K562 (cell line): ENCODE measurements at regions not wholly inside any gene's neighbourhood (a gene's known extent, or its start where the extent isn't known, plus 50 kb on each side); places are given as distances from the start of the nearest gene placed in this dataset.

Experiments
- ATAC-seq: fragments of 200-7000 bp; cut with Tn5 transposase; 3 replicates; pipeline ENCODE4 v1.9.1; 2020; ENCODE audit warnings: moderate library complexity
- BruUV-seq: library from RNA; stranded (reverse); fragments of 400-500 nt; replicated peaks from 2 replicates; lab custom pipeline; 2021; lab: Mats Ljungman, UMichigan
- CTCF ChIA-PET: fragments of 300-600 bp; formaldehyde crosslinking; extraction: SDS; loops from one replicate; lab custom pipeline; 2021; ENCODE audit warnings: low intra/inter-chr PET ratio; lab: Yijun Ruan, JAX
- POLR2A ChIA-PET: fragments of 300-600, 350-650 bp; sonication (Branson Sonifier 250); formaldehyde crosslinking; extraction: SDS; loops from one replicate; lab custom pipeline; 2021; ENCODE audit warnings: antibody characterized with exemption, inconsistent platforms; lab: Yijun Ruan, JAX
- DNase-seq, 4 experiments: peaks; one replicate each; pipeline versions ENCODE4 v3.0.0 to v3.0.0-alpha.2; 2011 to 2018; ENCODE audit warnings: low spot score in 3 of 4, mixed read lengths in 3 of 4; ENCODE audit errors: extremely low read depth in 1 of 4
- FAIRE-seq: peaks from 2 replicates; lab custom pipeline; 2011; peaks lifted over from hg19 to GRCh38; lab: Jason Lieb, UNC
- H2AFZ ChIP-seq: 2 replicates; pipeline ENCODE4 v1.6.0; 2011; ENCODE audit warnings: low read depth, low read length, control low read depth, inconsistent platforms
- H3K27ac ChIP-seq: fragments of 200-600 bp; 3 replicates; pipeline ENCODE4 v1.8.0; 2011; ENCODE audit warnings: low read depth, mild to moderate bottlenecking, control low read depth, inconsistent platforms, low read length, moderate library complexity, mixed read lengths; ENCODE audit errors: extremely low read depth
- H3K27me3 ChIP-seq, 2 experiments: fragments of 300-600 bp in 1 of 2; 2 replicates in 1 of 2; 3 replicates in 1 of 2; pipeline versions ENCODE4 v1.6.0 to v1.8.0; 2011; ENCODE audit warnings: inconsistent platforms in 2 of 2, low read length in 2 of 2, mild to moderate bottlenecking in 1 of 2, mixed read lengths in 1 of 2, moderate library complexity in 1 of 2; ENCODE audit not compliant: control insufficient read depth in 2 of 2, insufficient read depth in 2 of 2
- H3K36me3 ChIP-seq: fragments of 300-600 bp; 3 replicates; pipeline ENCODE4 v1.8.0; 2011; ENCODE audit warnings: mild to moderate bottlenecking, low read length, inconsistent platforms; ENCODE audit not compliant: control insufficient read depth, insufficient read depth
- H3K4me1 ChIP-seq, 2 experiments: fragments of 200-600 bp in 1 of 2; replicated peaks in 1 of 2; 2 replicates in 1 of 2; 3 replicates in 1 of 2; pipeline versions ENCODE4 v1.5.1 to v1.8.0; 2011; ENCODE audit warnings: inconsistent platforms in 2 of 2, low read length in 2 of 2, mild to moderate bottlenecking in 1 of 2, mixed read lengths in 1 of 2, moderate library complexity in 1 of 2; ENCODE audit not compliant: control insufficient read depth in 2 of 2, insufficient read depth in 2 of 2
- H3K4me2 ChIP-seq: 2 replicates; pipeline ENCODE4 v1.6.1; 2011; ENCODE audit warnings: low read length, control low read depth, inconsistent platforms, mixed read lengths; ENCODE audit not compliant: insufficient read depth
- H3K4me3 ChIP-seq: fragments of 200-600 bp; sonication (generic), shearing (Covaris generic); 2 replicates; pipeline ENCODE4 v1.5.1; 2016; ENCODE audit warnings: control low read depth, inconsistent platforms
- H3K79me2 ChIP-seq: fragments of 200-600 bp; 3 replicates; pipeline ENCODE4 v1.8.0; 2011; ENCODE audit warnings: low read length, inconsistent platforms; ENCODE audit not compliant: control insufficient read depth, insufficient read depth
- H3K9ac ChIP-seq, 2 experiments: 2 replicates each; pipeline versions ENCODE4 v1.6.0 to v1.6.1; 2011; ENCODE audit warnings: low read depth in 2 of 2, low read length in 2 of 2, control low read depth in 1 of 2, inconsistent platforms in 1 of 2, mild to moderate bottlenecking in 1 of 2, mixed read lengths in 1 of 2; ENCODE audit not compliant: insufficient read depth in 1 of 2
- H3K9me1 ChIP-seq: one replicate; pipeline ENCODE4 v1.6.0; 2011; ENCODE audit warnings: inconsistent platforms, mild to moderate bottlenecking, low read length, moderate library complexity; ENCODE audit not compliant: control insufficient read depth, insufficient read depth
- H3K9me3 ChIP-seq: replicated peaks from 2 replicates; pipeline ENCODE4 v1.5.1; 2011; ENCODE audit warnings: low read depth, low read length, inconsistent platforms; ENCODE audit not compliant: control insufficient read depth, insufficient read depth
- H4K20me1 ChIP-seq: replicated peaks from 2 replicates; pipeline ENCODE4 v1.6.1; 2011; ENCODE audit warnings: low read length, inconsistent platforms, mixed read lengths; ENCODE audit not compliant: control insufficient read depth, insufficient read depth
- CBX1 ChIP-seq: sonication (generic); IDR thresholded peaks from 2 replicates; pipeline ENCODE4 v1.6.1; 2016; ENCODE audit warnings: antibody characterized with exemption, low read depth, mild to moderate bottlenecking
- CHD2 ChIP-seq: IDR thresholded peaks from 2 replicates; pipeline ENCODE4 v1.6.1; 2011; ENCODE audit warnings: low read depth, low read length
- CREM ChIP-seq: IDR thresholded peaks from 2 replicates; pipeline ENCODE4 v1.6.1; 2014; ENCODE audit warnings: antibody characterized with exemption, low read depth
- E2F5 ChIP-seq: sonication (generic); formaldehyde crosslinking; IDR thresholded peaks from 2 replicates; pipeline ENCODE4 v1.8.0; 2022; ENCODE audit warnings: mild to moderate bottlenecking, missing genetic modification reagents
- HSF4 ChIP-seq: fragments of 250-450 bp; sonication (Bioruptor Pico); IDR thresholded peaks from 2 replicates; pipeline ENCODE4 v2.1.2; 2022; ENCODE audit warnings: mild to moderate bottlenecking, moderate library complexity, borderline replicate concordance
- SIRT6 ChIP-seq: IDR thresholded peaks from one replicate; pipeline ENCODE4 v1.6.1; 2012; ENCODE audit warnings: low read depth, mild to moderate bottlenecking, control low read depth, inconsistent platforms, low read length, moderate library complexity
- ZNF263 ChIP-seq: sonication (generic); formaldehyde crosslinking; IDR thresholded peaks from 2 replicates; pipeline ENCODE4 v1.8.0; 2022; ENCODE audit warnings: mild to moderate bottlenecking, missing genetic modification reagents, borderline replicate concordance
- WGBS: fragments of 100-300 bp; shearing (Covaris generic); methylation state at CpG from one replicate; pipeline ENCODE4 v1.1.6; 2016; ENCODE audit warnings: low coverage, mixed read lengths; ENCODE audit not compliant: insufficient coverage; ENCODE audit errors: missing lambda C conversion rate; 5-methylcytosine and 5-hydroxymethylcytosine counted together
- in situ Hi-C: fragments of 300-500 bp; cut with MboI; formaldehyde crosslinking; loops from 4 replicates; pipeline ENCODE4 v1.15.0; 2018; ENCODE audit warnings: inconsistent platforms, mixed read lengths
- intact Hi-C: fragments of 100-400 bp; cut with micrococcal nuclease; formaldehyde crosslinking; loops from 2 replicates; pipeline ENCODE4 v1.14.2; 2022
- TF ChIP-seq, protein P1 (sequence below): fragments of 450-650 bp; formaldehyde crosslinking; IDR thresholded peaks from 2 replicates; pipeline ENCODE4 v1.4.0; 2020; ENCODE audit warnings: mild to moderate bottlenecking, moderate library complexity

DNA sequence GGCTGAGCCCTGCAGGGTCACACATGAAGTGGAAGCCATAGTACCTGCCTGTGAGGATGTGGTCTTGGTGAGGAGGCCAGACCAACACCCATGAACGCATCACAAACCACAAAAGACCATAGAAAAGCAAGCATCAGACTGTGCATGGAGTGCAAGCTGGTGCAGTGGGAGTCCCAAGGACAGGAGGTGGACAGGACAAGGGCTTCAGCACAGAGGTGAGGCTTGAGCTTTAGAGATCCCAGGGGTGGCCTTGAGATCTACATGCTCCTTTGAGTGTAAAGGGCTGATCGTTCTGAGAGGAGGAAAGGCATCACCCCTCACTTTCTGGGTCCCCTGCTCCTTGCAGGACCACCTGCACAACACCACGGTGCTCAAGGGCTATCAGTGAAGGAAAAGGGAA lies 111.9 kb upstream of the F3 start (continued):
- TF ChIP-seq E2F5 (CRISPR knock-in tag) = no peak
- TF ChIP-seq, protein P1, sequence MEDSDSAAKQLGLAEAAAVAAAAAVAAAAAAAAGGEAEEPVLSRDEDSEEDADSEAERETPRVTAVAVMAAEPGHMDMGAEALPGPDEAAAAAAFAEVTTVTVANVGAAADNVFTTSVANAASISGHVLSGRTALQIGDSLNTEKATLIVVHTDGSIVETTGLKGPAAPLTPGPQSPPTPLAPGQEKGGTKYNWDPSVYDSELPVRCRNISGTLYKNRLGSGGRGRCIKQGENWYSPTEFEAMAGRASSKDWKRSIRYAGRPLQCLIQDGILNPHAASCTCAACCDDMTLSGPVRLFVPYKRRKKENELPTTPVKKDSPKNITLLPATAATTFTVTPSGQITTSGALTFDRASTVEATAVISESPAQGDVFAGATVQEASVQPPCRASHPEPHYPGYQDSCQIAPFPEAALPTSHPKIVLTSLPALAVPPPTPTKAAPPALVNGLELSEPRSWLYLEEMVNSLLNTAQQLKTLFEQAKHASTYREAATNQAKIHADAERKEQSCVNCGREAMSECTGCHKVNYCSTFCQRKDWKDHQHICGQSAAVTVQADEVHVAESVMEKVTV (CRISPR knock-in tag) = no peak
- no peak for TF ChIP-seq CBX1
- no peak for TF ChIP-seq CREM
- TF ChIP-seq, all 486 proteins: peak for 0

GRCh38 chr1:94651076-94651475 lies 109.5 kb upstream of the F3 start:
- H3K27ac ChIP-seq = no peak overlapping the region
- H3K4me3 ChIP-seq = no peak overlapping the region
- no peak for DNase-seq
- ChIA-PET POLR2A (interaction anchor here (0.6 kb wide), 1 partner anchor 64 kb away, joined by 4 read pairs; no protein-coding TSS in a partner anchor), CTCF (no interaction called here)
- no peaks in the 10 kb centered on the region for H3K9me3 ChIP-seq
- WGBS = 3% methylated on average over 2 of the region's 2 CpGs
- no peak overlapping the region for H3K9ac ChIP-seq
- intact Hi-C loops (no loop called here), in situ Hi-C loops (no loop called here)
- no peak for TF ChIP-seq CHD2
- TF ChIP-seq HSF4 (CRISPR knock-in tag) = no peak
- no peak for TF ChIP-seq ZNF263 (CRISPR knock-in tag)
- TF ChIP-seq SIRT6 = no peak
- H3K9me1 ChIP-seq = no peaks in the 10 kb centered on the region
- no peak overlapping the region for H2AFZ ChIP-seq
- no peaks in the 10 kb centered on the region for H3K79me2 ChIP-seq
- no peaks in the 10 kb centered on the region for H4K20me1 ChIP-seq
- H3K36me3 ChIP-seq = no peaks in the 10 kb centered on the region
- FAIRE-seq = no peak
- H3K27me3 ChIP-seq = peaks cover 0 to 8% of the 10 kb centered on the region in 2 experiments; a peak in 2 of 5 replicates
- H3K4me1 ChIP-seq = peaks cover 0 to 11% of the 10 kb centered on the region in 2 experiments; a peak in 2 of 5 replicates
- ATAC-seq = no peak
- no peak overlapping the region for H3K4me2 ChIP-seq
- no TSS peak for BruUV-seq
